ENCODE measurements at regions not wholly inside any gene's neighbourhood (a gene's known extent, or its start where the extent isn't known, plus 50 kb on each side); places are given as distances from the start of the nearest gene placed in this dataset.

DNA sequence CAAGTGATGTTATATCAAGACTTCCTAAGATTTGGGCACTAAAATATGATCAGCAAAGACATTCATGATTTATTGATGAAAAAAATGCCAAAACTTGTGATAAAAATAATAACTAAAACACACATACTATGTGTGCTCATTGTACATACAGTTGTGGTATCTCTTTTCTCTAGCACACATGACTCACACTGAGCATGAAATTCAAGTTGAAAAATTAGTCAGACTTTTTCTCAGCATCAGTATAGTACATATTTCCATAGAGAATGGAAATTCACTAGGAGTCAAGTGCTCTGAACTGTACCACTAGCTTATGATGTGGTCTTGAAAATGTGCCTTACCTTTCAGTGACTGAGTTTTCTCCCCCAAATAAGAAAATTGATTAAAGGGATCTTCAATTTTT lies 471.8 kb upstream of the FLRT2 start:
- TF ChIP-seq, protein P1, sequence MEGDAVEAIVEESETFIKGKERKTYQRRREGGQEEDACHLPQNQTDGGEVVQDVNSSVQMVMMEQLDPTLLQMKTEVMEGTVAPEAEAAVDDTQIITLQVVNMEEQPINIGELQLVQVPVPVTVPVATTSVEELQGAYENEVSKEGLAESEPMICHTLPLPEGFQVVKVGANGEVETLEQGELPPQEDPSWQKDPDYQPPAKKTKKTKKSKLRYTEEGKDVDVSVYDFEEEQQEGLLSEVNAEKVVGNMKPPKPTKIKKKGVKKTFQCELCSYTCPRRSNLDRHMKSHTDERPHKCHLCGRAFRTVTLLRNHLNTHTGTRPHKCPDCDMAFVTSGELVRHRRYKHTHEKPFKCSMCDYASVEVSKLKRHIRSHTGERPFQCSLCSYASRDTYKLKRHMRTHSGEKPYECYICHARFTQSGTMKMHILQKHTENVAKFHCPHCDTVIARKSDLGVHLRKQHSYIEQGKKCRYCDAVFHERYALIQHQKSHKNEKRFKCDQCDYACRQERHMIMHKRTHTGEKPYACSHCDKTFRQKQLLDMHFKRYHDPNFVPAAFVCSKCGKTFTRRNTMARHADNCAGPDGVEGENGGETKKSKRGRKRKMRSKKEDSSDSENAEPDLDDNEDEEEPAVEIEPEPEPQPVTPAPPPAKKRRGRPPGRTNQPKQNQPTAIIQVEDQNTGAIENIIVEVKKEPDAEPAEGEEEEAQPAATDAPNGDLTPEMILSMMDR (IDR thresholded peaks at IDR 0.05; ENCODE audit: low read length): no peak
- no peak for TF ChIP-seq EZH2 (IDR thresholded peaks at IDR 0.05; ENCODE audit: borderline replicate concordance, low read length)
